ENCODE measurements at regions not wholly inside any gene's neighbourhood (a gene's known extent, or its start where the extent isn't known, plus 50 kb on each side); places are given as distances from the start of the nearest gene placed in this dataset.

DNA sequence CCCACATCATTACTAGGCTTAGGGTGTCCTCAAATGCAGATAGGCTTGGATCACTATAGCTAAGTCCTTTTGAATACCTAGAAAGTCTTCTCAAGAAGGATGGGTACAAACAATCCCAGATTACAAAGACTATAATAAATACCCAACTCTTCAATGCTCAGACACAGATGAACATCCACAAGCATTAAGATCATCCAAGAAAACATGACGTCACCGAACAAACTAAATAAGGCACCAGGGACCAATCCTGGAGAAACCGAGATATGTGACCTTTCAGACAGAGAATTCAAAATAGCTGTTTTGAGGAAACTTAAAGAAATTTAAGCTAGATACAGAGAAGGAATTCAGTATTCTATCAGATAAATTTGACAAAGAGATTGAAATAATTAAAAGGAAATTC lies 108.0 kb upstream of the PLPP4 start:
- TF ChIP-seq CTCF (IDR thresholded peaks at IDR 0.05 in 2 of 3, conservative IDR thresholded peaks at IDR 0.05 in 1 of 3; ENCODE audit: insufficient read depth in 2 of 3, low read depth in 1 of 3, low read length in 3 of 3) (no peak), SIN3B (IDR thresholded peaks at IDR 0.05; ENCODE audit: low read depth) (no peak), SIN3A (IDR thresholded peaks at IDR 0.05; ENCODE audit: borderline replicate concordance in 2 of 2, control insufficient read depth in 1 of 2, low read depth in 2 of 2, low read length in 2 of 2) (no peak), POLR2A (conservative IDR thresholded peaks at IDR 0.05) (no peak), FOSL1 (tag; conservative IDR thresholded peaks at IDR 0.05) (no peak), POLR2AphosphoS5 (IDR thresholded peaks at IDR 0.05; ENCODE audit: control insufficient read depth, insufficient read depth, low read depth, low read length) (no peak), EZH2 (IDR thresholded peaks at IDR 0.05; ENCODE audit: borderline replicate concordance, low read depth, low read length) (no peak), POLR2AphosphoS2 (IDR thresholded peaks at IDR 0.05; ENCODE audit: low read length) (no peak), PRPF4 (IDR thresholded peaks at IDR 0.05; ENCODE audit: insufficient read depth, low read depth, low read length, poor library complexity, severe bottlenecking) (no peak), ZNF239 (CRISPR knock-in tag; IDR thresholded peaks at IDR 0.05) (no peak), RAD21 (CRISPR knock-in tag; conservative IDR thresholded peaks at IDR 0.05 in 1 of 2, IDR thresholded peaks at IDR 0.05 in 1 of 2) (no peak)
- TF ChIP-seq, protein P1, sequence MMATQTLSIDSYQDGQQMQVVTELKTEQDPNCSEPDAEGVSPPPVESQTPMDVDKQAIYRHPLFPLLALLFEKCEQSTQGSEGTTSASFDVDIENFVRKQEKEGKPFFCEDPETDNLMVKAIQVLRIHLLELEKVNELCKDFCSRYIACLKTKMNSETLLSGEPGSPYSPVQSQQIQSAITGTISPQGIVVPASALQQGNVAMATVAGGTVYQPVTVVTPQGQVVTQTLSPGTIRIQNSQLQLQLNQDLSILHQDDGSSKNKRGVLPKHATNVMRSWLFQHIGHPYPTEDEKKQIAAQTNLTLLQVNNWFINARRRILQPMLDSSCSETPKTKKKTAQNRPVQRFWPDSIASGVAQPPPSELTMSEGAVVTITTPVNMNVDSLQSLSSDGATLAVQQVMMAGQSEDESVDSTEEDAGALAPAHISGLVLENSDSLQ (IDR thresholded peaks at IDR 0.05) = no peak
